ENCODE measurements at regions not wholly inside any gene's neighbourhood (a gene's known extent, or its start where the extent isn't known, plus 50 kb on each side); places are given as distances from the start of the nearest gene placed in this dataset.

GRCh38 chr1:98276514-98276913, 355.7 kb upstream of the DPYD start:
- no peak overlapping the region for H3K27ac ChIP-seq
- TF ChIP-seq CTCF (IDR thresholded peaks at IDR 0.05) (no peak), POLR2A (IDR thresholded peaks at IDR 0.05) (no peak)
- H3K9me3 ChIP-seq: no peaks in the 10 kb centered on the region
- no peaks in the 10 kb centered on the region for H3K27me3 ChIP-seq
- WGBS, 2 donors: 96 to 99% methylated on average over 2 of the region's 2 CpGs
- H3K4me3 ChIP-seq: no peak overlapping the region
- intact Hi-C loops (cut with DNase I; ENCODE audit: low total_unique reads): no loop called here
- H3K36me3 ChIP-seq (ENCODE audit: low read depth, missing control alignments): no peaks in the 10 kb centered on the region
- DNase-seq: no peak
- no peaks in the 10 kb centered on the region for H3K4me1 ChIP-seq

GRCh38 chr1:98268316-98268715, 347.5 kb upstream of the DPYD start:
- TF ChIP-seq POLR2A (IDR thresholded peaks at IDR 0.05) (no peak), CTCF (IDR thresholded peaks at IDR 0.05) (no peak)
- H3K27me3 ChIP-seq: no peaks in the 10 kb centered on the region
- WGBS, 2 donors: 78% methylated on average over 3 of the region's 3 CpGs

GRCh38 chr1:98267423-98267822, 346.6 kb upstream of the DPYD start:
- Histone ChIP-seq H3K27me3 (no peaks in the 10 kb centered on the region), H3K36me3 (ENCODE audit: low read depth, missing control alignments) (no peaks in the 10 kb centered on the region), H3K27ac (no peak overlapping the region), H3K9me3 (no peaks in the 10 kb centered on the region), H3K4me3 (no peak overlapping the region), H3K4me1 (no peaks in the 10 kb centered on the region)
- intact Hi-C loops (cut with DNase I; ENCODE audit: low total_unique reads): no loop called here
- TF ChIP-seq CTCF (IDR thresholded peaks at IDR 0.05) (no peak), POLR2A (IDR thresholded peaks at IDR 0.05) (no peak)
- 87 to 95% methylated on average over 3 of the region's 3 CpGs for whole genome bisulfite sequencing, 2 donors
- no peak for DNase-seq

More at GRCh38 chr1:98268316-98268715, 347.5 kb upstream of the DPYD start:
- intact Hi-C loops (cut with DNase I; ENCODE audit: low total_unique reads): no loop called here
- DNase-seq: no peak
- Histone ChIP-seq H3K9me3 (no peaks in the 10 kb centered on the region), H3K4me1 (no peaks in the 10 kb centered on the region), H3K36me3 (ENCODE audit: low read depth, missing control alignments) (no peaks in the 10 kb centered on the region), H3K27ac (no peak overlapping the region), H3K4me3 (no peak overlapping the region)

- Histone ChIP-seq H3K27ac (no peak overlapping the region), H3K36me3 (ENCODE audit: low read depth, missing control alignments) (no peaks in the 10 kb centered on the region), H3K4me3 (no peak overlapping the region), H3K9me3 (no peaks in the 10 kb centered on the region), H3K27me3 (no peaks in the 10 kb centered on the region), H3K4me1 (no peaks in the 10 kb centered on the region)
- intact Hi-C loops (cut with DNase I; ENCODE audit: low total_unique reads): no loop called here
- 78 to 79% methylated on average over 5 of the region's 5 CpGs for WGBS, 2 donors
- no peak for DNase-seq
- TF ChIP-seq CTCF (IDR thresholded peaks at IDR 0.05) (no peak), POLR2A (IDR thresholded peaks at IDR 0.05) (no peak)
These were observed 343.9 kb upstream of the DPYD start for GRCh38 chr1:98264727-98265126.

GRCh38 chr1:98260839-98261238, 340.0 kb upstream of the DPYD start:
- H3K9me3 ChIP-seq: no peaks in the 10 kb centered on the region
- H3K4me1 ChIP-seq: no peaks in the 10 kb centered on the region
- WGBS, 2 donors: 95% methylated on average over 6 of the region's 6 CpGs
- H3K36me3 ChIP-seq (ENCODE audit: low read depth, missing control alignments): no peaks in the 10 kb centered on the region
- TF ChIP-seq POLR2A (IDR thresholded peaks at IDR 0.05) (no peak), CTCF (IDR thresholded peaks at IDR 0.05) (no peak)
- DNase-seq: no peak
- no peaks in the 10 kb centered on the region for H3K27me3 ChIP-seq
- intact Hi-C loops (cut with DNase I; ENCODE audit: low total_unique reads): no loop called here
- H3K27ac ChIP-seq: no peak overlapping the region
- H3K4me3 ChIP-seq: no peak overlapping the region
